Frontal cortex (tissue), 3 donors: ENCODE measurements at regions not wholly inside any gene's neighbourhood (a gene's known extent, or its start where the extent isn't known, plus 50 kb on each side); places are given as distances from the start of the nearest gene placed in this dataset.
A peak's percentile ranks its signal among the peaks of the same experiment; 100 is the strongest.

Source experiments
- DNase-seq, 2 donors: peaks; one replicate each; pipeline ENCODE4 v3.0.0; 2012; ENCODE audit warnings: low spot score in 2 of 2
- FAIRE-seq: peaks from 2 replicates; lab custom pipeline; 2012; peaks lifted over from hg19 to GRCh38; lab: Jason Lieb, UNC
- donor health status: control.
- donor health status: control.
- donor health status: control.

DNA sequence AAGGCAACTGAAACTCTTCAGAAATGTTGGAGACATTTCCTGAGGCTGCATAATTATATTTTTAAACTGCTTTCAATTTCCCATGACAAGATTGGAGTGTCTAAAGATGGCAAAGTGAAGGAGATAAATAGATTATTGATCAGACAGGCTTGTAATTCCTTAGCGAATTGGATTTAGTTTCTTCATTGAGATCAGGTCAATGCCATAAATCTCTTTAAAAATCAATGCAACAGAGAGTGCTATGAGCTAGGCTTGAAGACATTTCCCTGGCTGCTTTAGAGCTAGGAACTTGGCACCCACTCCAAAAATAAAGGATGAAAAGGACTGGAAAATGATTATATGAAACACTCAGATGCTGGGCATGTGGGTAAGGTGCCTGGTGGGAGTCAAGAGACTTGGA, 828.4 kb downstream of the TLR4 start:
- FAIRE-seq = no peak
- DNase-seq = no peak

DNA sequence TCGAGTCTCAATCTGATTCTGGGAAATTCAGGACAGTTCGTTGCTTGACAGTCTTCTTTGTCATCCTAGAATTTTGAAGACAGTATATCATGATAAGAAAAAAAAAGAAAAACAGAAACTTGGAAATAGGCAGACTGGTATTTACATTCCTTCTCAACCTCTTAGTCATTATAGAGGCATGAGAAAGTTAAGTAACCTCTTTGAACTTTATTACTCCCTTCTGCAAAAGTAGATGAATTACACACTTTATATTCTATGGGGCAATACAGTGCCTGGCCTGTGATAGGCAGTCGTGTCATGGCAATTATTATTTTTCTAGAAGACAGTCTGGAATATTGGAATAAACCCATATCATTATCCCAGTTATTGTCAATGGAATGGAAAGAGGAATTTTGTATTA, 828.9 kb downstream of the TLR4 start:
- FAIRE-seq = no peak
- no peak for DNase-seq

DNA sequence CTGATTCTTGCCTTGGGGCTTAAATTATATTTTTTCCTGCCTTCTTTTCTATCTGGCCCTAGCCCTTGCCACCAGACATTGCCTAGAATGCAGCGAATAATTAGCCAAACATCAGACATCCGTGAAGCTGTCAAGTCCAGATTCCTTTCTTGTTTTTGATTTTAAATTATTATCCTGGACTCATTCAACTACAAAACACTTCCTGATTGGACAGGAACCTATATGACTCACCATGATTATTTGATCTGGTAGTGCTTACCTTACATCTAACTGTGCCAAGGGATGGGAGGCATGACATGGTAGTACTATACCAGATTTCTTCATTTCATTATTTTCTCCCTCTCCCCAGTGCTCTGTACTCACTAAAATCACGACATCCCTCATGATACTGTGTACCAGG, 829.6 kb downstream of the TLR4 start:
- FAIRE-seq (no peak), DNase-seq (no peak)

DNA sequence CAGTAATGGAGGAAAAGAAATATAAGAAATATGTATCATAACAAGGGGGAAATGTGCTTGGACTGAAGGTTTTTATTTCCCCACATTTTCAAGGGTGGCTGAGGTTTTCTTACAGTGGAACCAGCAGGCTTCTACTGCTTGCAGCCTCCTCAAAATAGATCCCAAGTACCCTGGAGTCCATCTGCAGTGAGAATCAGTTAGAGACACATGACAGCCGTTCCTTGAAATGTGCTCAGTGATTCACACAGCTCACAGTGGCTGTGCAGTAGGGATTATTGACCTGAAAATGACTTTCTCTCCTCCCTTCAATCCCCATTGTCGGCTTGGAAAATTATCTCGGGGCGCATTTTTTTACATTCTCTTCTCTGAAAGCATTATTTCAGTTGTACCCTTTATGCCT, 832.0 kb downstream of the TLR4 start:
- FAIRE-seq (no peak), DNase-seq (no peak)

DNA sequence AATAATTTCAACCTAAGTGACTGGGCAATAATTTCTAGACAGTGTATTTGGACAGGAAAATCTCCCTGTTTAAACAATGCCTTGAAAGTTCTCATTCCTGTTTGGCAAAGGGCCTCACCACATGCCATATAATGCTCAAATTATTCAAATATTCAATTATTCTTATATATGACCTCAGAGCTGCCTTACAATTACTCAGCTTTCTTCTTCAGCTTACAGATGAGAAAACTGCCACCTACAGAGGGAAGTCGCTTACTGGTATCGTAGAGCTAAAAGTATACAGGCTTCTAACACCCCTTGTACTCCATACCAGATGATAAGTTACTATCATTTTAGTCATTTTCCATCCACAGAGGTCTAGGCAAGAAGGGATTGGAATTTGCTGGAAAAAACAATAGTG, 830.3 kb downstream of the BRINP1 start:
- DNase-seq (no peak), FAIRE-seq (no peak)

DNA sequence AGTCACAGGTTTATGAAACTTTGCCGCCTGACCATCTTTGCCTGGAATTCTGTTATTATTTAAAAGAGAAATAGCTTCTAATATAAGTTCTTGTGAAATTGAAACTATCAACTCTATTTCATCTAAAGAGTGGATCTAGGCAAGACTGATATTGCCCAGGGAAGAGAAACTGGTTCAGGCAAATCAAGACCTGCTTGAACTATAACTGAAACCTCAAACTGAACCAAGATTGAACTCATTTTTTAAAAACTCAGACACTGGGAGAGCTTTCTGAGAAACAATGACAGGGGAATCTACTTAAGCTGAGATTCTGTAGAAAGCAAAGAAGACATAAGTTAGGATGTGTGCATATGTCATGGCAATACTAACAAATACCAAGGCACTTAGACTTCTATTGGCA, 815.8 kb downstream of the BRINP1 start:
- no peak for FAIRE-seq
- no peak for DNase-seq

DNA sequence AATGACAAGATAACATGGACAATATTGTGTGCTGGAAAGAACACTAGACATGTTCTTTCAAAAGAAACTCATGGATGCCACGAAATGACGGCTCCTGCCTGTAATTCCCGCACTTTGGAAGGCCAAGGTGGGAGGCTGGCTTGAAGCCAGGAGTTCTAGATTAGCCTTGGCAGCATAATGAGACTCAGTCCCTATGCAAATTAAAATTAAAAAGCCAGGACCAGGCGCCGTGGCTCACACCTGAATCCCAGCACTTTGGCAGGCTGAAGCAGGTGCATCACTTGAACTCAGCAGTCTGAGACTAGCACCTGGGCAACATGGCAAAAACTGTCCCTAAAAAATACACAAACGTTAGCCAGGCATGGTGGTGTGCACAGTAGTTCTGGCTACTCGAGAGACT, 814.2 kb downstream of the BRINP1 start:
- no peak for FAIRE-seq
- DNase-seq = no peak

DNA sequence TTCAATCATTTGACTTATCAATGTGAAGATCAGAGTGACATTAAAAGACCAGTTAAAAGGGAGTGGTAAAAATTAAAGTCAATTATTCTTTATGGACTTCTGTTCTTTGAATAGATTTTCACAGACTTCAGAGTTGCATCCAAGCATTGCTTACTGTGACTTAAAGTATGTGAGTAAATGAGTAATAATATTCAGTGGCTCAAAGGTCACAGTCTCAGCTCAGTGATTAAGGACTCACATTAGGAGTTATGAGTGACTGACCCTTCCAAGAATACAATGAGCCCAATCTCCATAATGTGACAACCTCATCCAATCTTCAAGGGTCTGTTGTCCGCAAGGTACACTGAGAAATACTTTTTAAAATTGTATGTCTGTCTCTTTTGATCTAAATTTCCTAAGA, 811.2 kb downstream of the BRINP1 start:
- no peak for FAIRE-seq
- no peak for DNase-seq

DNA sequence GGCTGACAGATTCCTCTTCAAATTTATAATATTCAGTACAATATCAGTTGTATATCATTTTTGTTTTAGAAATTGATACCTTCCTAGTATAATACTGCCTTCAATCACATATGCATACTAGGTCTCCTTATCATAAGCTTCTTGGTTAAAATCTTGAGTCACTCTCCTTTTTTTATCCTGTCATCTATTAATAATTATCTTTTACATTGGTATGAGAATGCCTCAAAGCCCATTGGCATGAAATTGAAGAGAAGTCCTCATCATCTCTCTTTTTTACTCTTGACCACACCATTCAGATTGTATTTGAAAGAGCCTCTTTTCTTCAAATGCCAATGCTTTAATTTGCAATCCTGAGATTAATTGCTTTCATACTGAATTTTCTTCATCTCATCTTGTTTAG, 810.3 kb downstream of the BRINP1 start:
- FAIRE-seq (no peak), DNase-seq (no peak)

DNA sequence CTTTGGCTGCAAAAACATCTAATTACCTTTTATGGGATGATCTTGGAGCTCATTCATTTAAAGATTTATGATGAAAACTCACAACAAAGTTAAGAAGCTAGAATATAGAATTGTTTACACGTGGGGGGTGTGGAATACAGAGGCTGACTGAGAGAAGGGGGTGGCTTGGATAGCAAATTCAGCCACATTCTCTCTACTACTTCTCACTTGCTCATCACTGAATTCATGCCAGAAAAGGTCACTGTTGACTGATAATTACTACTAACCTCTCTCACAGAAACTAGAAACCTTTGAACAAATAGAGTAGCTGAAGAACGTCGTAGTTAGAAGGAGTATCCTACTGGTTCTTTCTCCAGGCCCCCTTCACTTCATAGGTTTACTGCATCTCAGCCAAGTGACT, 808.2 kb downstream of the BRINP1 start:
- DNase-seq (no peak), FAIRE-seq (no peak)

DNA sequence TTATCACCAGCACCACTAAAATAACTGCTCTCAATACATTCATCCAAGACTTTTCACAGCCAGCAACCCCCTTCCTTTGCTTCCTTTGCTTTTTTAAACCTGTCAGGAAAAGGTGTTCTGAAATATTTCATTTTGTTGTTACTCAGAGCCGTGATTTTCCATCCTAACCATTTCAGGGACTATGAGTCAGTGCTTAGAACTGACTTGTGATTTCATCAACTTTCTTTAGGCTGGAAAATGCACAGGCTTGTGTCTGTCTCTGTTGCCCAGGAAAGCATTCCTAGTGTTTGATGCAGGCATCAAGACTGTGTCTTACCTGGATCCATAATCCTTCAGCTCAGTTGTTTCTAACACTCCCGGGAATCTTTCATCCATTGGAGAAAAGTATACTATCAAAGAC, 805.6 kb downstream of the BRINP1 start:
- DNase-seq (no peak), FAIRE-seq (no peak)

DNA sequence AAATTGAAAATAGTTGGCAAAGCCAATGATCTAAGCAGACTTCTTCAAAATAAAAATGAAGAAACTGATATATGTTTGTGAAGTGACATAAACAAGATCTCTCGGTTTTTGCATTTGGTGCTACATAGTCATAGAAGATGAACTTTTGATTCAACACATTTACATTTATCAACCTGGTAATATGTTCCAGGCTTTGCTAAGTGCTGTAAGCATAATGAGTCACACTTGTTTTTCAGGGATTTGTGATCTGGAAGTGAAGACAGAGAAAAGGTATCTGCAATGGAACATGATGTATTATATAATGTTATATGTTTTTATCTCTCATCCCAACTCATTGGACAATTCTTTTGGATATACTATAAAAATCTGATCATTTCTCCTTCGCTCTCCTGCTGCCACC, 801.4 kb downstream of the BRINP1 start:
- DNase-seq = no peak

DNA sequence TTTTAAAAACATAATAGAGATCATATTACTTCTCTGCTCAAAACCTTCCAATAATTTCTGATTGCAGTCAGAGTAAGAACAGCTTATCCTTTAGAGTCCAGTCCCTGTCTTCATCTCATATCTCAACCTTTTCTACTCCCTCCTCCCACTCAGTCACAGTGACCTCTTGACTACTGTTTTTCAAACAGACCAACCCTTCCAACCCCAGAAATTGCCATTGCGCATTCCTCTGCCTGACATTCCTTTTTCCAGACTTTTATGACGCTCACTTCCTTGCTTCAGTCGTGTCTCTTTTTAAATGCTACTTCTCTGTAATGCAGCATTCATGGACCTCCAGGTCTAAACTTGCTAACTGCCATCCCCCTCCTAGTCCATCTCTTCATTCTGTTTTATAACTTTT, 800.5 kb downstream of the BRINP1 start:
- FAIRE-seq (no peak), DNase-seq (no peak)

More for the DNA sequence above, 801.4 kb downstream of the BRINP1 start:
- no peak for FAIRE-seq

DNA sequence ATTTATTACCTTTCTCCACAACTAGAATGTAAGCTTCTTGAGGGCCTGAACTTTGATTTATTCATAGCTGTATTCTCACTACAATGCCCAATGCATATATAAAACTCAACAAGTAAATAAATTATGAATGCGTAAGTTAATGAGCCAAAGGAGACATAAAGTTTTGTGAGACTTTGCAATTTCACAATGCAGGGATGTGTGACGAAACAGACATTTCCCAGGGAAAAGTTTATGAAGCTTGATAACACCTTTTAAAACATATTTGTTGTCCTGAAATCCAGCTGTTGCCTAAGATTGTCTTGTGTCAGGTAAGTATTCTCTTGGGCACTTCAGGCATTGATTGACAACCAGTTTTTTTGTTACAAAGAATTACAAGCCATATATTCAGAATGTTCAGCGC, 800.1 kb downstream of the BRINP1 start:
- no peak for DNase-seq
- FAIRE-seq = no peak

DNA sequence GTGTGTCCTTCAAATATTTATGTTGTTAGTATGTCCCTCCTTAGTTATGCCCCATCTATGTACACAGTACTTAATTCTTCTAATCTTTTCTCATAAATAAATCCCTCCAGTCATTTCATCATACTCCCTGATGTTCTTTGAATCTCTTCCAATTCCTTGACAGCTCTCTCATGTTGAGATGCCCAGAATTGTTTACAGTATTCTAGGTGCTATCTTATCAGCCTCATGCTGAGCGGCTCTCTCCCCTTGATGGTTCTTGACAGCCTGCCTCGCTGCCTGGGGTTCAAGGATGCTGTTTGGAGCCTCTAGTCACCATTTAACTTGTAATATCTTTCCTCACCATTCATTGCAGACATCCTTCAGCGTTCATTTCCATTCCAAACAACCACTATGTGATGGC, 799.2 kb downstream of the BRINP1 start:
- FAIRE-seq (no peak), DNase-seq (no peak)

DNA sequence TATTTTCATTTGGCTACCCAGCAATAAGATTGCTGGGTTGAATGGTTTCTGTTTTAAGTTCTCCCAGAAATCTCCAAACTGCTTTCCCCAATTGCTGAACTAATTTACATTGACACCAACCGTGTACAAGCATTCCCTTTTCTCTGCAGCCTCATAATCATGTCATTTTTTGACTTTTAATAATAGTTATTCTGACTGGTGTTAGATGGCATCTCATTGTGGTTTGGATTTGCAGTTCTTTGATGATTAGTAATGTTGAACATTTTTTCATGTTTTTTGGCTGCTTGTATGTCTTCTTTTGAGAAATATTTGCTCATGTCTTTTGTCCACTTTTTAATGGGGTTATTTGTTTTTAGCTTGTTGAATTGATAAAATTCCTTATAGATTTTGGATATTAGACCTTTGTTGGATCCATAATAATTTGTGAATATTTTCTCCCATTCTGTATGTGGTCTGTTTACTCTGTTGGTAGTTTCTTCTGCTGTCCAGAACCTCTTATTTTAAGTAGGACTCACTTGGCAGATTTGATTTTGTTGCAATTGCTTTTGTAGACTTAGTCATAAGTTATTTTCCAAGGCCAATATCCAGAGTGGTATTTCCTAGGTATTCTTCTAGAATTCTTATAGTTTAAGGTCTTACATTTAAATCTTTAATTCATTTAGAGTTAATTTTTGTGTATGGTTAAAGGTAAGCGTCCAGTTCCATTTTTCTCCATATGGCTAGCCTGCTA, 793.7 kb downstream of the BRINP1 start:
- DNase-seq (no peak), FAIRE-seq (no peak)

DNA sequence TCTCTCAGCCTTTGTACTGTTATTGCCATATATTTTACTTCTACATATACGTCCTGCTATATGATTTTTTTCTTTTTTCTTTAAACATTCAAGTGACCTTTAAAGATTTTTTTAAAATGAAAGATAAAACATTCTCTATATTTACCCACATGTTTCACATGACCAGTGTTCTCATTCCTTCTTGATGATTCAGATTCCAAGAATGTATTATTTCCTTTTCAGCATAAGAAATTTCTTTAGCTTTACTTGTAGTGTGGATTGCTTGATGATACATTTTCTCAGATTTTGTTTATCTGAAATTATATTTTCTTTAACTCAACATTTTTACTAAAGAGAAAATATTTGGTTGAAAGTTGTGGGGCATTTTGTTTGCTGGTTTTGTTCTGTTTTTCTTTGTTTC, 792.1 kb downstream of the BRINP1 start:
- DNase-seq (no peak), FAIRE-seq (peak; percentile 69)

DNA sequence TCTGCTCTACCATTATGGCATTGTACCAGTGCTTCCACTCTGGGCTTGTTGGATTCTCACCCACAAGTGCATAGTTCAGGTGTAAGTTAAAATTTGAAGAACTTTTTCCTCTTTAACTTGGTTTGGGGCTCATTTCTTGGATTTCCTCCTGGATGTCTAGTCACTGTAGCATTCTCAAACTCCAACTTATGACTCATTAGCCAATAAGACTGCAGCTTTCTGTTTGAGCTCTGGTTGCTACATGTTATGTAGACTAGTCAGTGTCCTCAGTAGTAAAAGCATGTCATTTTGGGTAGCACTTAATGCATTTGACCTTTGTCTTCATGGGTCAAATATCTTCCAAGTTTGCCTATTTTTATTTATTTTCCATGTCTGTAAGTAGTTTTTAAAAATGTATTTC, 790.8 kb downstream of the BRINP1 start:
- FAIRE-seq (no peak), DNase-seq (no peak)

DNA sequence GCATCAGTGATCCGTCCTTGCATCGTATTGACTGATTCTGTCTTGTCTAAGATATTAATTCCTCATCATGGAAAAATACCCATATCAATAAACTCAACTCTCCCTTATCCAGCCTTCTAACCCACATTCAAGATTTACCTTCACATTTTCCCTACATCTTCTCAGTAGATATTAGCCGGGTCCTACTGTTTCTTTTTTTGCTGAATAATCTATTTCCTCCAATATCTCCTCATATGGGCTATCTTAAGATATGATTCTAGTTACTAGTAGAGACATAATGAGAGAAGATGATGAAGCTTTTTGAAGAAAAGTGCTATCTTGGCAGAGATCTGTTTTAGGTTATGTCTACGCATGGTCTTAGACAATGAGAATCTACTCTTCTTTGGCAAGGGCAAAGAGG, 785.8 kb downstream of the BRINP1 start:
- DNase-seq (no peak), FAIRE-seq (no peak)

DNA sequence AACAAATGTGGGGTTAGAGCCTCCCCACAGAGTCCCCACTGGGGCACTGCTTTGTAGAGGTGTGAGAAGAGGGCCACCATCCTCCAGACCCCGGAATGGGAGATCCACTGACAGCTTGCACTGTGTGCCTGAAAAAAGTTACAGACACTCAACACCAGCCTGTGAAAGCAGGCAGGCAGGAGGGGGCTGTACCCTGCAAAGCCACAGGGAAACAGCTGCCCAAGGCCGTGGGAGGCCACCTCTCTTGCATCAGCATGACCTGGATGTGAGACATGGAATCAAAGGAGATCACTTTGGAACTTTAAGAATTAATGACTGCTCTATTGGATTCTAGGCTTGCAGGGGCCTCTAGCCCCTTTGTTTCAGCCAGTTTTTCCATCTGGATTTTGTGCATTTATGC, 782.3 kb downstream of the BRINP1 start:
- DNase-seq (no peak), FAIRE-seq (no peak)

DNA sequence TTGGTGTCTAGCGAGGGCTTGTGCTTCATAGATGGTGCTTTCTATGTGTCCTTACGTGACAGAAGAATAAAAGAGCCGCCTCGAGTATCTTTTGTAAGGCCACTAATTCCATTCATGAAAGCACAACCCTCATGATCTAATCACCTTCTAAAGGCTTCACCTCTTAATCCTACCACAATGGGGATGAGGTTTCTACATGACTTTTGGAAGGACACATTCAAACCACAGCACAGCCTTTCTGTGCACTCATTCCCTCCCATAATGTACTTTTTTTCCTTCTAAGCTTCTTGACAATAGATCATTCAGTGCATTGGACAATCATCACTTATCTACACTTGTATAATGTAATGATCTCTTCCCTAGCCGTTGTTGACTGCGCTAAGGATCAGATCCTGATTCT, 774.8 kb downstream of the BRINP1 start:
- DNase-seq = no peak

DNA sequence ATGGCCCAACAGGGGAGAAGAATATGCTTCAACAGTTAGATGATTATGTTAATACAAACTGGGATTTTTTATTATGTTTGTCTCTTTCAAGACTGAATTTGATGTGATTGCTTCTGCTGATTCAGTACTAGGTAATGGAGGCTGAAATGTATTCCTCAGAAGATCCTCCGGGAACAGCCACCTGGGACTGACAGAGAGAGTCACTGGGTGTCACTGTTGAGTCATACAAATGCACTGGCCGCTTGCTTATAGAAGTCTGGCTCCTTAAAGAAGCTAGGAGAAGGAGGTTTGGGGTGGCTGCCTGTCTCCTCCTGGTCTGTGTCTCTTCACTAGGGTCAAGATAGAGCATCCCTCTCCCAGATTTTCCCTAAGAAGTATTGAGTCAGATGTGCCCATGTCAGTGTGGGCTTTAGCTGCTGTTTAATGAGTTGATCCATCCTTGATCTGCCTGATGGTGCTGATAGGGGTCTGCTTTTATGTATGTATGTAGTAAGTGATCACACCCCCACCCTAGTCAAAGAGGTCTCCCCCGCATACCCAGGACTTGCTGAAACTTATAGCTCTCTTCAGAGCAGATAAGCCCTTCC, 773.4 kb downstream of the BRINP1 start:
- peak in 1 of 2 donors; percentile 1 for DNase-seq
- no peak for FAIRE-seq

More for the DNA sequence above, 774.8 kb downstream of the BRINP1 start:
- FAIRE-seq = no peak
